ENCODE measurements at regions not wholly inside any gene's neighbourhood (a gene's known extent, or its start where the extent isn't known, plus 50 kb on each side); places are given as distances from the start of the nearest gene placed in this dataset.

DNA sequence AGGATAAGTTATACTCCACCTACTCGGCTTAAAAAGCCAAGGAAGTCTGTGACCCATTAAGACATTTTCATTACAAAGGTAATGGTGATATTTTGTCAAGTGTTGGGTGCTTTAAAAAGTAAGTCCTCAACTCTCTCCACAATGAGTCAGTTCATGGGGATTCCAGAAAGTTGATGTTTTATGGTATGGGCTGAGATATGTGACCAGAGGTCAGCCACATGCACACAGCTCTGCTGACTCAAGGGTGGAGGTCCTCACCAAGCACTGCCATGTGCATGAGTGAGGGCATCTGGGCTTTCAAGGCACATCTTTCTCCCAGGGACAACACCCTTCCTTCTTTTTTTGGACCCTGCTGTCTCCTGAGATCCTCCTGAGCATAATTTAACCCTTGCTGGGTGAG is 292.9 kb downstream of the PTEN start:
- no peak for TF ChIP-seq GATA2 (IDR thresholded peaks at IDR 0.05; ENCODE audit: low read depth, low read length)
- no peak for TF ChIP-seq GATA3 (IDR thresholded peaks at IDR 0.05; ENCODE audit: low read depth, low read length)

Measured in SH-SY5Y (cell line).